ENCODE measurements at regions not wholly inside any gene's neighbourhood (a gene's known extent, or its start where the extent isn't known, plus 50 kb on each side); places are given as distances from the start of the nearest gene placed in this dataset.
"Not testable (repeated sequence)": the region's sequence is repeated elsewhere in the genome, so short reads cannot be mapped to it uniquely, and the experiment has no call there.

GRCh38 chr2:32882816-32883810 lies 63.6 kb upstream of the LTBP1 start:
- Histone ChIP-seq H3K9me3 (ENCODE audit: control insufficient read depth, insufficient read depth, low read depth, low read length) (peaks cover 5% of the 10 kb centered on the region; the same call in 1 of the 2 replicates), H3K27ac (ENCODE audit: low read length) (no peak overlapping the region), H3K27me3 (ENCODE audit: control insufficient read depth, insufficient read depth, low read length) (no peaks in the 10 kb centered on the region), H3K4me1 (ENCODE audit: control insufficient read depth, insufficient read depth, low read length) (no peaks in the 10 kb centered on the region), H3K4me3 (ENCODE audit: low read depth in 2 of 2, low read length in 2 of 2) (no peak overlapping the region), H3K36me3 (ENCODE audit: control insufficient read depth, insufficient read depth, low read length) (no peaks in the 10 kb centered on the region)
- POLR2A ChIA-PET: no interaction called here
- CTCF ChIA-PET: no interaction called here
- DNase-seq (ENCODE audit: low read depth, low spot score) (no peak), ATAC-seq (no peak)
- intact Hi-C loops (cut with micrococcal nuclease; ENCODE audit: unreplicated experiment) (no loop called here), in situ Hi-C loops (cut with HindIII; ENCODE audit: low pct_unique_long_range_greater_than_20kb, low sequenced_read_pairs) (no loop called here)
- no peak for TF ChIP-seq SIN3A (IDR thresholded peaks at IDR 0.05; ENCODE audit: borderline replicate concordance, insufficient read depth, low read depth, low read length)
- TF ChIP-seq REST (IDR thresholded peaks at IDR 0.05; ENCODE audit: insufficient read depth in 1 of 2, low read depth in 2 of 2, low read length in 1 of 2): no peak
- no peak for TF ChIP-seq CTCF (IDR thresholded peaks at IDR 0.05)
- TF ChIP-seq POLR2AphosphoS5 (IDR thresholded peaks at IDR 0.05; ENCODE audit: low read depth, low read length): no peak
- TF ChIP-seq TCF7L2 (IDR thresholded peaks at IDR 0.05; ENCODE audit: low read depth, low read length): no peak
- no TSS peak for BruUV-seq (replicated peaks)

- in situ Hi-C loops (cut with HindIII; ENCODE audit: low pct_unique_long_range_greater_than_20kb, low sequenced_read_pairs) (no loop called here), intact Hi-C loops (cut with micrococcal nuclease; ENCODE audit: unreplicated experiment) (no loop called here)
- H3K27me3 ChIP-seq (ENCODE audit: control insufficient read depth, insufficient read depth, low read length): no peaks in the 10 kb centered on the region
- H3K4me3 ChIP-seq (ENCODE audit: low read depth in 2 of 2, low read length in 2 of 2): no peak overlapping the region
- no TSS peak for BruUV-seq (replicated peaks)
- DNase-seq (ENCODE audit: low read depth, low spot score) (no peak), ATAC-seq (no peak)
- peaks cover 5% of the 10 kb centered on the region; the same call in 1 of the 2 replicates for H3K9me3 ChIP-seq (ENCODE audit: control insufficient read depth, insufficient read depth, low read depth, low read length)
- no peaks in the 10 kb centered on the region for H3K36me3 ChIP-seq (ENCODE audit: control insufficient read depth, insufficient read depth, low read length)
- TF ChIP-seq TCF7L2 (IDR thresholded peaks at IDR 0.05; ENCODE audit: low read depth, low read length) (no peak), SIN3A (IDR thresholded peaks at IDR 0.05; ENCODE audit: borderline replicate concordance, insufficient read depth, low read depth, low read length) (no peak), CTCF (IDR thresholded peaks at IDR 0.05) (no peak), POLR2AphosphoS5 (IDR thresholded peaks at IDR 0.05; ENCODE audit: low read depth, low read length) (no peak), REST (IDR thresholded peaks at IDR 0.05; ENCODE audit: insufficient read depth in 1 of 2, low read depth in 2 of 2, low read length in 1 of 2) (no peak)
- no peaks in the 10 kb centered on the region for H3K4me1 ChIP-seq (ENCODE audit: control insufficient read depth, insufficient read depth, low read length)
- ChIA-PET POLR2A (no interaction called here), CTCF (no interaction called here)
- H3K27ac ChIP-seq (ENCODE audit: low read length): no peak overlapping the region
Observed at GRCh38 chr2:32884346-32884745, 62.4 kb upstream of the LTBP1 start.

- H3K4me3 ChIP-seq (ENCODE audit: low read depth in 2 of 2, low read length in 2 of 2); ATAC-seq: not testable (repeated sequence)
Observed at GRCh38 chr2:32886397-32887055, 60.2 kb upstream of the LTBP1 start.

More at GRCh38 chr2:32886397-32887055, 60.2 kb upstream of the LTBP1 start:
- H3K27ac ChIP-seq (ENCODE audit: low read length); POLR2A ChIA-PET; H3K4me1 ChIP-seq (ENCODE audit: control insufficient read depth, insufficient read depth, low read length); in situ Hi-C loops (cut with HindIII; ENCODE audit: low pct_unique_long_range_greater_than_20kb, low sequenced_read_pairs); BruUV-seq (replicated peaks); H3K27me3 ChIP-seq (ENCODE audit: control insufficient read depth, insufficient read depth, low read length); H3K9me3 ChIP-seq (ENCODE audit: control insufficient read depth, insufficient read depth, low read depth, low read length); DNase-seq (ENCODE audit: low read depth, low spot score); CTCF ChIA-PET; intact Hi-C loops (cut with micrococcal nuclease; ENCODE audit: unreplicated experiment); H3K36me3 ChIP-seq (ENCODE audit: control insufficient read depth, insufficient read depth, low read length): not testable (repeated sequence)

Data from Panc1 (cell line).